ENCODE measurements at regions not wholly inside any gene's neighbourhood (a gene's known extent, or its start where the extent isn't known, plus 50 kb on each side); places are given as distances from the start of the nearest gene placed in this dataset.

DNA sequence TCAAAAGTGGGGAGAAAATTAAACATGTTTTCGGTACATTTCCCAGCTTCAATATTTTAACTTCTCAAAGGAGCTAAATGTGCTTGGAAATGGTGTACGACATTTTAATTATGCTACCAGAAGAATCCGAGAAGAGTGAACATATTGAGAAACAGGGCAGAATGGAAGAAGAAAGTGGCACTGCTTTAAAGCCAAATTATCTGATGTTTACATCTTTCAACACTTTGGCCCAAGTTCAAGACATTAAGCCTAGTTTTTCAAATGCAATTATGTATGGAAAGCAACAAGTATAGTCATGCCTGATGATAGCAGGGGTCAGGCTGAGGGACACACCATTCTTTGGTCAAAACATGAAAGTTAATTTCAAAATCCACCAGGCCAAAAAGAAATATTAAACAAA is 577.9 kb upstream of the ZFP42 start:
- TF ChIP-seq EZH2 (IDR thresholded peaks at IDR 0.05; ENCODE audit: borderline replicate concordance) (no peak), EZH2phosphoT487 (IDR thresholded peaks at IDR 0.05; ENCODE audit: low read depth, severe bottlenecking, unreplicated experiment) (no peak)
- TF ChIP-seq, protein P1, sequence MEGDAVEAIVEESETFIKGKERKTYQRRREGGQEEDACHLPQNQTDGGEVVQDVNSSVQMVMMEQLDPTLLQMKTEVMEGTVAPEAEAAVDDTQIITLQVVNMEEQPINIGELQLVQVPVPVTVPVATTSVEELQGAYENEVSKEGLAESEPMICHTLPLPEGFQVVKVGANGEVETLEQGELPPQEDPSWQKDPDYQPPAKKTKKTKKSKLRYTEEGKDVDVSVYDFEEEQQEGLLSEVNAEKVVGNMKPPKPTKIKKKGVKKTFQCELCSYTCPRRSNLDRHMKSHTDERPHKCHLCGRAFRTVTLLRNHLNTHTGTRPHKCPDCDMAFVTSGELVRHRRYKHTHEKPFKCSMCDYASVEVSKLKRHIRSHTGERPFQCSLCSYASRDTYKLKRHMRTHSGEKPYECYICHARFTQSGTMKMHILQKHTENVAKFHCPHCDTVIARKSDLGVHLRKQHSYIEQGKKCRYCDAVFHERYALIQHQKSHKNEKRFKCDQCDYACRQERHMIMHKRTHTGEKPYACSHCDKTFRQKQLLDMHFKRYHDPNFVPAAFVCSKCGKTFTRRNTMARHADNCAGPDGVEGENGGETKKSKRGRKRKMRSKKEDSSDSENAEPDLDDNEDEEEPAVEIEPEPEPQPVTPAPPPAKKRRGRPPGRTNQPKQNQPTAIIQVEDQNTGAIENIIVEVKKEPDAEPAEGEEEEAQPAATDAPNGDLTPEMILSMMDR (IDR thresholded peaks at IDR 0.05; ENCODE audit: poor library complexity) = no peak

Data from hepatocyte (in vitro differentiated cells).